ENCODE measurements at regions not wholly inside any gene's neighbourhood (a gene's known extent, or its start where the extent isn't known, plus 50 kb on each side); places are given as distances from the start of the nearest gene placed in this dataset.

DNA sequence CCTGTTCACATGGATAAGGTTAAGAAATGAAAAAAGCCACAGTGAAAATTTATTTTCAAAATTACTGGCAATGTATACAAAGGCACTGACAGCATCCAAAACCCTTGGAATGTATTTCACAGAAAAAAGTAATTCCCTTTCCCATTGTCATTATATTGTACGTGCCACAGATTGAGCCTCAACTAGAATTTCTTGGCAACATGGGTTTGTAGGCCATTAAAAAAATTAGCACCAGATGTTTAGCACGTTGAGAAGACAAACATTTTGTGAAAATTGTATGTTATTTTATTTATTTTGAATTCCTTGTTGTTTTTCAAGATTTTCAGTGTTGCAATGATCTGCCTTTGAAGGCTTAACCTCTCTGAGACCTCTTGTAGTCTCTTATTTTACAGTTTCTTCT is 76.3 kb upstream of the EPHB3 start:
- TF ChIP-seq POLR2A (IDR thresholded peaks at IDR 0.05; ENCODE audit: low read depth, low read length): no peak
- TF ChIP-seq TAF1 (IDR thresholded peaks at IDR 0.05; ENCODE audit: low read depth, low read length): no peak
- no peak for TF ChIP-seq POLR2AphosphoS5 (IDR thresholded peaks at IDR 0.05; ENCODE audit: low read depth, low read length)
- TF ChIP-seq SPI1 (IDR thresholded peaks at IDR 0.05; ENCODE audit: low read depth, low read length): no peak

All from GM12891 (cell line).